Effector memory CD8-positive, alpha-beta T cell (primary cell): ENCODE measurements at regions not wholly inside any gene's neighbourhood (a gene's known extent, or its start where the extent isn't known, plus 50 kb on each side); places are given as distances from the start of the nearest gene placed in this dataset.

ENCODE experiments used
- ATAC-seq: fragments of 150-1000 bp; cut with Tn5 transposase; replicated peaks from 2 replicates; pipeline ENCODE4 v1.10.0; 2021; ENCODE audit warnings: mild to moderate bottlenecking, moderate library complexity
- DNase-seq, 3 experiments: peaks; one replicate each; pipeline ENCODE4 v3.0.0; 2021
- H3K27ac Mint-ChIP-seq, 2 donors: one replicate each; pipeline ENCODE4 v1.8.0; 2022; ENCODE audit warnings: mild to moderate bottlenecking in 2 of 2, mixed read lengths in 2 of 2, moderate library complexity in 2 of 2
- H3K27me3 Mint-ChIP-seq, 2 donors: one replicate each; pipeline ENCODE4 v1.8.0; 2022; ENCODE audit warnings: mixed read lengths in 2 of 2
- H3K36me3 Mint-ChIP-seq: one replicate; pipeline ENCODE4 v1.8.0; 2022; ENCODE audit warnings: mild to moderate bottlenecking, moderate library complexity, mixed read lengths; ENCODE audit not compliant: insufficient read depth
- H3K4me1 Mint-ChIP-seq, 2 donors: one replicate each; pipeline ENCODE4 v1.8.0; 2022; ENCODE audit warnings: low read depth in 2 of 2, mixed read lengths in 2 of 2
- H3K4me3 Mint-ChIP-seq, 2 donors: one replicate each; pipeline ENCODE4 v1.8.0; 2022; ENCODE audit warnings: mild to moderate bottlenecking in 2 of 2, mixed read lengths in 2 of 2, moderate library complexity in 2 of 2
- H3K9me3 Mint-ChIP-seq, 2 donors: one replicate each; pipeline ENCODE4 v1.8.0; 2022; ENCODE audit warnings: mixed read lengths in 2 of 2

GRCh38 chr22:25365491-25366261 is 146.2 kb downstream of the CRYBB2 start:
- no peak for DNase-seq

GRCh38 chr22:25366408-25366807 is 147.0 kb downstream of the CRYBB2 start:
- Mint-ChIP-seq H3K4me1 (peaks cover 19% of the 10 kb centered on the region in 2 donors), H3K36me3 (peaks cover 18% of the 10 kb centered on the region), H3K9me3 (no peaks in the 10 kb centered on the region), H3K4me3 (no peak overlapping the region), H3K27ac (no peak overlapping the region), H3K27me3 (no peaks in the 10 kb centered on the region)
- no peak for DNase-seq
- ATAC-seq: no peak

More at GRCh38 chr22:25365491-25366261, 146.2 kb downstream of the CRYBB2 start:
- Mint-ChIP-seq H3K9me3 (no peaks in the 10 kb centered on the region), H3K27me3 (no peaks in the 10 kb centered on the region), H3K27ac (no peak overlapping the region), H3K36me3 (peaks cover 17% of the 10 kb centered on the region), H3K4me1 (peaks cover 19% of the 10 kb centered on the region in 2 donors), H3K4me3 (no peak overlapping the region)
- ATAC-seq: no peak

- Mint-ChIP-seq H3K36me3 (peaks cover 21% of the 10 kb centered on the region), H3K9me3 (no peaks in the 10 kb centered on the region), H3K4me1 (peaks cover 18% of the 10 kb centered on the region in 2 donors), H3K27me3 (no peaks in the 10 kb centered on the region), H3K27ac (no peak overlapping the region), H3K4me3 (no peak overlapping the region)
- ATAC-seq: no peak
- DNase-seq: no peak
Measured at GRCh38 chr22:25366876-25367466, 147.5 kb downstream of the CRYBB2 start.

- peaks cover 14 to 16% of the 10 kb centered on the region in 2 donors for H3K4me1 Mint-ChIP-seq
- H3K4me3 Mint-ChIP-seq: no peak overlapping the region
- no peaks in the 10 kb centered on the region for H3K27me3 Mint-ChIP-seq
- ATAC-seq: no peak
- DNase-seq: no peak
- H3K9me3 Mint-ChIP-seq: no peaks in the 10 kb centered on the region
- H3K27ac Mint-ChIP-seq: no peak overlapping the region
- H3K36me3 Mint-ChIP-seq: peaks cover 20% of the 10 kb centered on the region
Measured at GRCh38 chr22:25367756-25368155, 148.3 kb downstream of the CRYBB2 start.

GRCh38 chr22:25368271-25368670 is 148.8 kb downstream of the CRYBB2 start:
- H3K27me3 Mint-ChIP-seq: no peaks in the 10 kb centered on the region
- no peak overlapping the region for H3K27ac Mint-ChIP-seq
- H3K9me3 Mint-ChIP-seq: no peaks in the 10 kb centered on the region
- no peak for DNase-seq
- peaks cover 14 to 16% of the 10 kb centered on the region in 2 donors for H3K4me1 Mint-ChIP-seq
- peaks cover 20% of the 10 kb centered on the region for H3K36me3 Mint-ChIP-seq
- no peak overlapping the region for H3K4me3 Mint-ChIP-seq
- ATAC-seq: no peak

- no peak for ATAC-seq
- H3K36me3 Mint-ChIP-seq: peaks cover 22% of the 10 kb centered on the region
- no peak overlapping the region for H3K4me3 Mint-ChIP-seq
Measured at GRCh38 chr22:25369041-25369440, 149.6 kb downstream of the CRYBB2 start.

GRCh38 chr22:25370322-25370721 is 150.9 kb downstream of the CRYBB2 start:
- H3K4me3 Mint-ChIP-seq: no peak overlapping the region

More at GRCh38 chr22:25369041-25369440, 149.6 kb downstream of the CRYBB2 start:
- no peaks in the 10 kb centered on the region for H3K9me3 Mint-ChIP-seq
- no peak for DNase-seq
- no peaks in the 10 kb centered on the region for H3K27me3 Mint-ChIP-seq
- peaks cover 14 to 16% of the 10 kb centered on the region in 2 donors for H3K4me1 Mint-ChIP-seq
- H3K27ac Mint-ChIP-seq: no peak overlapping the region

GRCh38 chr22:25372000-25372595 is 152.7 kb downstream of the CRYBB2 start:
- Mint-ChIP-seq H3K27ac (peak overlapping the region in 1 of 2 donors; percentile 33), H3K27me3 (no peaks in the 10 kb centered on the region), H3K9me3 (no peaks in the 10 kb centered on the region), H3K4me3 (no peak overlapping the region), H3K4me1 (peaks cover 13 to 19% of the 10 kb centered on the region in 2 donors), H3K36me3 (peaks cover 37% of the 10 kb centered on the region)
- ATAC-seq: no peak
- no peak for DNase-seq

More at GRCh38 chr22:25370322-25370721, 150.9 kb downstream of the CRYBB2 start:
- Mint-ChIP-seq H3K27me3 (no peaks in the 10 kb centered on the region), H3K36me3 (peaks cover 25% of the 10 kb centered on the region), H3K9me3 (no peaks in the 10 kb centered on the region), H3K27ac (peak overlapping the region in 1 of 2 donors; percentile 66), H3K4me1 (peaks cover 11 to 13% of the 10 kb centered on the region in 2 donors)
- ATAC-seq (no peak), DNase-seq (no peak)

GRCh38 chr22:25373961-25374360 is 154.5 kb downstream of the CRYBB2 start:
- H3K9me3 Mint-ChIP-seq: no peaks in the 10 kb centered on the region
- H3K4me3 Mint-ChIP-seq: no peak overlapping the region
- no peaks in the 10 kb centered on the region for H3K27me3 Mint-ChIP-seq
- H3K27ac Mint-ChIP-seq: peak overlapping the region in 1 of 2 donors; percentile 83
- H3K36me3 Mint-ChIP-seq: peaks cover 40% of the 10 kb centered on the region
- ATAC-seq (no peak), DNase-seq (no peak)
- H3K4me1 Mint-ChIP-seq: peaks cover 6 to 12% of the 10 kb centered on the region in 2 donors

- no peak overlapping the region for H3K4me3 Mint-ChIP-seq
- DNase-seq (no peak), ATAC-seq (no peak)
- no peaks in the 10 kb centered on the region for H3K9me3 Mint-ChIP-seq
- peaks cover 6 to 12% of the 10 kb centered on the region in 2 donors for H3K4me1 Mint-ChIP-seq
- peak overlapping the region; percentile 76 to 83 for H3K27ac Mint-ChIP-seq
- peaks cover 39% of the 10 kb centered on the region for H3K36me3 Mint-ChIP-seq
- no peaks in the 10 kb centered on the region for H3K27me3 Mint-ChIP-seq
Measured at GRCh38 chr22:25374869-25375268, 155.4 kb downstream of the CRYBB2 start.

- Mint-ChIP-seq H3K27me3 (no peaks in the 10 kb centered on the region), H3K4me3 (no peak overlapping the region), H3K27ac (peak overlapping the region; percentile 32 to 52), H3K36me3 (peaks cover 33% of the 10 kb centered on the region), H3K9me3 (no peaks in the 10 kb centered on the region), H3K4me1 (peaks cover 5 to 12% of the 10 kb centered on the region in 2 donors)
- ATAC-seq (no peak), DNase-seq (no peak)
Measured at GRCh38 chr22:25375683-25376082, 156.2 kb downstream of the CRYBB2 start.

- Mint-ChIP-seq H3K27ac (no peak overlapping the region), H3K4me3 (no peak overlapping the region), H3K27me3 (no peaks in the 10 kb centered on the region), H3K9me3 (no peaks in the 10 kb centered on the region), H3K4me1 (peaks cover 8 to 14% of the 10 kb centered on the region in 2 donors), H3K36me3 (peaks cover 30% of the 10 kb centered on the region)
- DNase-seq (no peak), ATAC-seq (no peak)
Measured at GRCh38 chr22:25377699-25378098, 158.3 kb downstream of the CRYBB2 start.

- Mint-ChIP-seq H3K4me3 (no peak overlapping the region), H3K9me3 (no peaks in the 10 kb centered on the region), H3K27me3 (no peaks in the 10 kb centered on the region), H3K4me1 (peaks cover 9 to 16% of the 10 kb centered on the region in 2 donors), H3K27ac (no peak overlapping the region), H3K36me3 (peaks cover 22% of the 10 kb centered on the region)
- DNase-seq (no peak), ATAC-seq (no peak)
Measured at GRCh38 chr22:25380122-25380747, 160.8 kb downstream of the CRYBB2 start.
